Amniotic stem cell (primary cell): ENCODE measurements at regions not wholly inside any gene's neighbourhood (a gene's known extent, or its start where the extent isn't known, plus 50 kb on each side); places are given as distances from the start of the nearest gene placed in this dataset.
"Not testable (repeated sequence)": the region's sequence is repeated elsewhere in the genome, so short reads cannot be mapped to it uniquely, and the experiment has no call there.

Source experiments
- DNase-seq: peaks from one replicate; lab custom pipeline; 2025; lab: John Stamatoyannopoulos, UW

GRCh38 chrX:5305452-5305851 is 923.2 kb downstream of the NLGN4X start:
- DNase-seq = no peak

GRCh38 chrX:5295004-5295403 is 933.7 kb downstream of the NLGN4X start:
- DNase-seq = no peak

GRCh38 chrX:5290635-5291034 is 938.0 kb downstream of the NLGN4X start:
- no peak for DNase-seq

- not testable (repeated sequence) for DNase-seq
Observed at GRCh38 chrX:5289949-5290348, 938.7 kb downstream of the NLGN4X start.

GRCh38 chrX:5278908-5279307 is 949.8 kb downstream of the NLGN4X start:
- DNase-seq = no peak

- DNase-seq = no peak
Observed at GRCh38 chrX:5265324-5265850, 963.3 kb downstream of the NLGN4X start.

GRCh38 chrX:5250106-5250505 is 978.6 kb downstream of the NLGN4X start:
- no peak for DNase-seq

- no peak for DNase-seq
Observed at GRCh38 chrX:5242091-5242790, 986.4 kb downstream of the NLGN4X start.

GRCh38 chrX:5236749-5237148 is 991.9 kb downstream of the NLGN4X start:
- no peak for DNase-seq

- no peak for DNase-seq
Observed at GRCh38 chrX:5236096-5236495, 992.6 kb downstream of the NLGN4X start.

- no peak for DNase-seq
Observed at GRCh38 chrX:5233830-5234229, 994.8 kb downstream of the NLGN4X start.

- DNase-seq = no peak
Observed at GRCh38 chrX:5220421-5220820, 1008.2 kb downstream of the NLGN4X start.

GRCh38 chrX:5194806-5195205 is 1033.9 kb downstream of the NLGN4X start:
- DNase-seq = no peak

GRCh38 chrX:5180135-5180741 is 1048.4 kb downstream of the NLGN4X start:
- no peak for DNase-seq

- DNase-seq = no peak
Observed at GRCh38 chrX:5176766-5177165, 1051.9 kb downstream of the NLGN4X start.

GRCh38 chrX:5163663-5164062 is 1065.0 kb downstream of the NLGN4X start:
- DNase-seq = no peak

- DNase-seq = no peak
Observed at GRCh38 chrX:5155301-5155700, 1073.4 kb downstream of the NLGN4X start.

GRCh38 chrX:5145957-5146356 is 1082.7 kb downstream of the NLGN4X start:
- DNase-seq = no peak

GRCh38 chrX:5142644-5143043 is 1086.0 kb downstream of the NLGN4X start:
- no peak for DNase-seq

- DNase-seq = no peak
Observed at GRCh38 chrX:5122181-5122678, 1106.4 kb downstream of the NLGN4X start.

- DNase-seq = no peak
Observed at GRCh38 chrX:5117816-5118215, 1110.9 kb downstream of the NLGN4X start.

GRCh38 chrX:5113128-5113527 is 1115.5 kb downstream of the NLGN4X start:
- DNase-seq = no peak

GRCh38 chrX:5100004-5100403 is 1128.7 kb downstream of the NLGN4X start:
- DNase-seq = no peak

- DNase-seq = no peak
Observed at GRCh38 chrX:5086388-5086787, 1142.3 kb downstream of the NLGN4X start.
